ENCODE measurements at regions not wholly inside any gene's neighbourhood (a gene's known extent, or its start where the extent isn't known, plus 50 kb on each side); places are given as distances from the start of the nearest gene placed in this dataset.

DNA sequence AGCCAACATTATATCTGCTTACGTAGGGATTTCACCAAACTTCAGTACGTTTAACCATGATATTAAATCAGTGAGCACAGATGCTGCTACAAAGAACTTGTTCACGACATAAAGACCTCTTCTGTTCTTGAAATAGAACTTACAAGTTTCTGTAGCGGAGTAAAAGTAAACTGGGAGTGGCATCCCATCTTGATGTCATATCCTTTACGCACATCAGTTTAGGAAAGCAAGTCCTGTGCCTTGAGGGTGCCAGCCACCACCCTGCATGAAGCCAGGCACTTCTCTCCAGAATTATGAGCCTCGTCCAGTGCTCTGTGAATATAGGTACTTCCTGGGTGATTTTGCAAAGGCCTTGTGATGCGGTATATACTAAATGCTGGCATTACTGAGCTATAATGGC is 122.6 kb downstream of the BTBD3 start:
- no peak for TF ChIP-seq POLR2A (IDR thresholded peaks at IDR 0.05)
- TF ChIP-seq, protein P1, sequence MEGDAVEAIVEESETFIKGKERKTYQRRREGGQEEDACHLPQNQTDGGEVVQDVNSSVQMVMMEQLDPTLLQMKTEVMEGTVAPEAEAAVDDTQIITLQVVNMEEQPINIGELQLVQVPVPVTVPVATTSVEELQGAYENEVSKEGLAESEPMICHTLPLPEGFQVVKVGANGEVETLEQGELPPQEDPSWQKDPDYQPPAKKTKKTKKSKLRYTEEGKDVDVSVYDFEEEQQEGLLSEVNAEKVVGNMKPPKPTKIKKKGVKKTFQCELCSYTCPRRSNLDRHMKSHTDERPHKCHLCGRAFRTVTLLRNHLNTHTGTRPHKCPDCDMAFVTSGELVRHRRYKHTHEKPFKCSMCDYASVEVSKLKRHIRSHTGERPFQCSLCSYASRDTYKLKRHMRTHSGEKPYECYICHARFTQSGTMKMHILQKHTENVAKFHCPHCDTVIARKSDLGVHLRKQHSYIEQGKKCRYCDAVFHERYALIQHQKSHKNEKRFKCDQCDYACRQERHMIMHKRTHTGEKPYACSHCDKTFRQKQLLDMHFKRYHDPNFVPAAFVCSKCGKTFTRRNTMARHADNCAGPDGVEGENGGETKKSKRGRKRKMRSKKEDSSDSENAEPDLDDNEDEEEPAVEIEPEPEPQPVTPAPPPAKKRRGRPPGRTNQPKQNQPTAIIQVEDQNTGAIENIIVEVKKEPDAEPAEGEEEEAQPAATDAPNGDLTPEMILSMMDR (IDR thresholded peaks at IDR 0.05 in 4 of 5, conservative IDR thresholded peaks at IDR 0.05 in 1 of 5): no peak
